ENCODE measurements at regions not wholly inside any gene's neighbourhood (a gene's known extent, or its start where the extent isn't known, plus 50 kb on each side); places are given as distances from the start of the nearest gene placed in this dataset.

- TF ChIP-seq CTCF (conservative IDR thresholded peaks at IDR 0.05; ENCODE audit: low read depth, low read length) (no peak), EZH2 (IDR thresholded peaks at IDR 0.05; ENCODE audit: borderline replicate concordance, low read depth, low read length, poor library complexity, severe bottlenecking) (no peak)
Measured at GRCh38 chr17:71914812-71915211, 206.0 kb upstream of the SOX9 start.
